ENCODE measurements at regions not wholly inside any gene's neighbourhood (a gene's known extent, or its start where the extent isn't known, plus 50 kb on each side); places are given as distances from the start of the nearest gene placed in this dataset.

- TF ChIP-seq CTCF (IDR thresholded peaks at IDR 0.05) (no peak), POLR2A (IDR thresholded peaks at IDR 0.05) (no peak)
Measured at GRCh38 chr6:74676906-74677305, 528.9 kb downstream of the COL12A1 start.
